NCI-H146 treated with DMSO at 0.1 percent for 48 hours (cell line): ENCODE measurements at regions not wholly inside any gene's neighbourhood (a gene's known extent, or its start where the extent isn't known, plus 50 kb on each side); places are given as distances from the start of the nearest gene placed in this dataset.

Experiments
- DNase-seq: peaks from one replicate; lab custom pipeline; 2025; ENCODE audit not compliant: unreplicated experiment; lab: John Stamatoyannopoulos, UW

- DNase-seq, result peak; percentile 64
These were observed 213.7 kb upstream of the NR4A3 start for GRCh38 chr9:99607842-99608448.

GRCh38 chr9:99614341-99614740, 207.3 kb upstream of the NR4A3 start:
- no peak for DNase-seq

- DNase-seq, result no peak
These were observed 200.6 kb upstream of the NR4A3 start for GRCh38 chr9:99621040-99621439.

GRCh38 chr9:99622679-99623078, 199.0 kb upstream of the NR4A3 start:
- no peak for DNase-seq

DNA sequence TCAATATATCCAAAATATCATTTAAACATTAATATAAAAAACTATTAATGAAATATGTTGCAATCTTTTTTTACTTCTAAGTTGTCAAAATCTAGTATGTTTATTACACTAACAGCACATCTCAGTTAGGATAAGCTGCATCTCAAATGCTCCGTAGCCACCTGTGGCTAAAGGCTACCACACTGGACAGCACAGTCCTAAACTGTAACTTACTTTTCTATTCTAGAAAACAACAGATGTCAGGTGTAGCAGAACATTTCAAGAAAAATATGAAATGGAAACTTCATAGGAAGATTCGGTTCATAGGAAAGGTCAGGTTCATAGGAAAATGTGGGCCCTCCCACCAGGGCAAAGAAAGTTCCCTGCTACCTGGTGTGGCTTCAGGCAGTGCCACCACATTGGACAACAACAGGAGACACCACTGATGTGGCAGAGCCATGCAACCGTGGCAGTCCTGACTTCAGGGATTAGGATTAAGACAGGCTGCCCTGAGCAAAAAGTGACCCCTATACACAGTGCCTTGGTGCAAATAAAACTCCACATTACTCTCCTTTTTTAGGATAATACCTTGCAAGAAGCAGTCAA, 197.8 kb upstream of the NR4A3 start:
- no peak for DNase-seq

DNA sequence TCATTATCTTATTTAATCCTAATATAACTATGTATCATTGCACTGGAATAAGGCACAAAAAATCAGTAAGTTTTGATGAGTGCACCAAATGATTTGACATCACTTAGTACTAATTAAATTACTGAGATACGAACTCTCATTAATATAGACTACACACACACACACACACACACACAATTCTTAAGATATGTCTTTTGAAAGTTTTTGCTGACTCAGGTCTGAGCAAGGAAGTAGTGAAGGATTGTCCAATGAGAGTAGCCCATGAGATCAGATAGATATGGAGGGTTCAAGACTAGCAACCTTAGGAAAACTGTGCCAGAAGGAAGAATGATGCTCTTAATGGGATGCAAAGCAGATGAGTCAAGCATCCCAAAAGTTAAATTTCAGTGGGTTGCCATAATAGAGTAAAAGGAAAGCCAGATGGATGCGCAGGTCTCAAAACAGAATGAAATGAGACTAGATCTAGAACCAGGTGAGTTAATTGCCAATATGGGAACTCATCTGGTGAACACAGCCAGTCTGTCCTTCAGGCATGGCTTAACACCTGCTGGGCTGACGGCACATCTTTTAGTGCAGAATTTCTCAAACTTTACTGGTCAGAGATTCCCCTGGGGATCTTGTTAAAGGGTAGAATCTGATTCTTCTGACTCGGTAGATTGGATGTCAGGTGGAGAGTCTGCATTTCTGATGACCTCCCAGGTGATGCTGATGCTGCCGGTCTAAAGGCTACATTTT, 197.0 kb upstream of the NR4A3 start:
- DNase-seq, result no peak

- DNase-seq, result no peak
These were observed 195.3 kb upstream of the NR4A3 start for GRCh38 chr9:99626426-99626825.

DNA sequence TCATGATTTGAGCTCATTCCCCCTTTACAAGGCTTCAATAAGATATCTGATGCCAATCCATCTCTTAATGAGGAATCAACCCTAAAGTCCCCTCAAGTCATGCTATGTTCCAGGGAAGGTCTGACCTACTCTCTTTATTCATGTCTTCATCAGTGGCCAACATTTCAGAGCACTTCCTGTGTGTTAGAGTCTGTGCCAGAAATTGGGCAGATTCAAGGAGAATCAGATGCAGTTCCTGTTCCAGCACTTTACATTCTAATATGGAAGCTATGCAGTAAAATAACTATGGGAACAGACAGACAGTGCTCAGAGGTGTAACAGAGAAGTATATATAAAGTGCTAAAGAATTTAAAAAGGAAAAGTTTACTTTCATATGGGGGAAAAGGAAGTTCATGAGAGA, 193.4 kb upstream of the NR4A3 start:
- no peak for DNase-seq

GRCh38 chr9:99628849-99629620, 192.7 kb upstream of the NR4A3 start:
- DNase-seq, result no peak

DNA sequence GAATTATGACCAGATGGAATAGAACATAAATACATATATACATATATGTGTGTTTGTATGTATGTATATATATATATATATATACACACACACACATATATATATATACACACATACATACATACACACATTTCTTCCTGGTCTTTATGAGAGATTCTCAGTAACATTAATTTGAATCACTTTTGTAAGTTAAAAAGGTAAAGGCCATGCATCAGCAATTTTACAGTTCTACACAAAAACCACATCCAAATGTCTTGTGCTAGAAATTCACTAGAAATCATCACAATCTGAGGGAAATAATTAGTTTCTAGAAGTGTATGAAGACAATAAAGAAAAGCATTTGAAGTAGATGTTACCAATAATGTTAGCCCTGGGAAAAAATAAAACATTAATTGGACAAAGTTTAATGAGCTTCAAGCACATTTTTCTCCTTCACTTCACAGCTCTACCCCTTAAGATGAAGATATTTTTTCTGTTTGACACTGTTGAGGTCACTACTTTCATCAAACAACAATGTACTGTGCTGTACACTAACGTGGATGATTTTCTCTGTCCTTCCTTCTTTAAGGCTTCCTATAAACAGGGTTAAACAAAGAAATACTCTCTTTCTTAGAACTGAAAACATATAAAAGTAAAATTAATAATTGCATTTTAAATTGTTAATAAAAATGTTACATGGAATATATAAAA, 189.2 kb upstream of the NR4A3 start:
- DNase-seq, result no peak

DNA sequence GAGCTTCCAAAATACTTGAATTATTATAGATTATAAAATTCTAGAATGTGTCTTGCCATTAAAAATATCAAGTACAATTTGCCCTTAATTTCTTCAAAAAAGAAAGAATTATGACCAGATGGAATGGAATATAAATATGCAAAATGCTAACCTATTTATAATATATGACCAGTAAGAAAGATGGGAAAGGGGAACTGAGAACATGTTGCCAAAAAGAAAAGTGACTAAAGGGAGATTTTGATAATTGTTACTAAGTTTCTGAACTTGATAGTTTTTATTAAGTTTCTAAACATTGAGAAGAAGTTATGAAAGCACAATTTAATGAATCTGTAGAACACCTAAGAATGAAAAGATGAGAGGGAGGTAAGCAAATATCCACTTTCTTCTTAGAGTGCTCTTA, 188.4 kb upstream of the NR4A3 start:
- no peak for DNase-seq

GRCh38 chr9:99634186-99634585, 187.5 kb upstream of the NR4A3 start:
- no peak for DNase-seq

DNA sequence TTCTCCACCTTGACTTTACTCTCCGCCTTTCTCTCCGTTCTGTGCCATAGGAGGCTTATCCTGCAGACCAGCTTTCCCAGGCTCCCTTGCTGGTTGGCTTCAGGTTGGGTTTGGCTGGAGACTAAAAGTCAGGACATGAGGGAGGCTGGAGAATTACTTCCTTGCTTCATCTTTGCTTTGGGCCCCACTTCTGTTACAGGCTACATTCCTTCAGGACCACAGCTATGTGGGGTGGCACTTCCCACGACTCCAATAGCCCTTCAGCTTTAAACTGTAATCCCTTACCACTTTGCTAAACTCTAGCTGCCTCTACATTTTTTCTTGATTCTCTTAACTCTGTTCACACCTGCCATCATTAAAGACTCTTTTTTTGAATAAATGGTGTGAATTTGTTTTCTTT, 186.7 kb upstream of the NR4A3 start:
- no peak for DNase-seq

DNA sequence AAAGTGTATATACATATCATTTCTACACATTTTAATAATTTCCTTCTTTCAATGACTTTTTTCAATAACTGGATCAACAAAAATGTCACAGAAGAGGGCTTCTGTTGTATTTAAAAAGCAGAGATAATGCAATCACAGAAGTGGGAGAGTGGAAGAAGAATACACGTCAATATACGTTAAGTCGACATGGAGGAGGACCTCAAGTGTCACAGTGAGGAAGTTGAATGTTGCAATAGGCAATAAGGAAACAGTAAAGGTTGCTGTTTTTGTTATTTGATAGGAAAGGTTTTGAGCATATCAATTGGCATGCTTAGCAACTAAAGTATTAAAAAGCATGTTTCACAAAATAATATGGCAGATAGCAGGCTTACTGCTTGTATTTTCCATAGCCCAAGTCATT, 184.0 kb upstream of the NR4A3 start:
- DNase-seq, result no peak

DNA sequence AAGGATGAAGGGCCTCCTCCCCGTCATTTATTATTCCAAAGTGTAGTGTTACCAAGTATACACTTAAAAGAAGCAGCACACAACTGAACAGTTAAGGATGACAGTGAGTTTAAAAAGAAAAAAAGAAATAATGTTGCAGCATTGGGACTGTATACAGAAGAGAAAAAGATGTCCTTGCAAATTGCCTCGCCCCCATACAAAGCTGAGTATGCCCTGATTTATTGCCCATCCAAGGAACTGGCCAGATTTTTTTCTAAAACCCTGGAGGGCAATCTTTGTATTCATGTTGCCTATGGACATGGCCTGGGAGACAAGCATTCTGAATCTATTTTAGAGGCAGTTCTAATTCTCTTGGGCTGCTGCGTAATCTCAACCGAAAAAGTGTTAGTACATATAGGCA, 182.7 kb upstream of the NR4A3 start:
- no peak for DNase-seq

- no peak for DNase-seq
These were observed 174.1 kb upstream of the NR4A3 start for GRCh38 chr9:99647604-99648003.

GRCh38 chr9:99650187-99650874, 171.4 kb upstream of the NR4A3 start:
- DNase-seq, result no peak

DNA sequence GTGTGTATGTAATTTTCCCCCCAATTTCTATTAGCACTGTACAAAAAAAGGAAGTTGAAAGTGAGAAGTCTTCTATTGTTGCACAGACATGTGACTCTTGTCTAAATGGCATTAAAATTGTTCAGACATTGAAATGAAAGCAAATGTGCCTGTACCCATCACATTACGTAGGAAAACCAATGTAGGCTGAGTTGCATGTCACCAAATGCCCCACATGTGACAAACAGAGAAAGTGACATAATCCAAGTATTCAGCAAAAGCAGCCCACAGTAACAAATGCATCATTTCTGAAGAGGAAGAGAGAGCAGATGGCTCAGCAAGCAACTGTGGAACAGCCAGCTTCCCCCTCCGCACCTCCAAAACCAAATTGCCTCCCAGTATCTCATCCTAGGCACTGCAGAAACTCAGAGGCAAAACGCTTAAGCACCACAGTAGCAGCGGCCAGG, 161.5 kb upstream of the NR4A3 start:
- DNase-seq, result no peak

DNA sequence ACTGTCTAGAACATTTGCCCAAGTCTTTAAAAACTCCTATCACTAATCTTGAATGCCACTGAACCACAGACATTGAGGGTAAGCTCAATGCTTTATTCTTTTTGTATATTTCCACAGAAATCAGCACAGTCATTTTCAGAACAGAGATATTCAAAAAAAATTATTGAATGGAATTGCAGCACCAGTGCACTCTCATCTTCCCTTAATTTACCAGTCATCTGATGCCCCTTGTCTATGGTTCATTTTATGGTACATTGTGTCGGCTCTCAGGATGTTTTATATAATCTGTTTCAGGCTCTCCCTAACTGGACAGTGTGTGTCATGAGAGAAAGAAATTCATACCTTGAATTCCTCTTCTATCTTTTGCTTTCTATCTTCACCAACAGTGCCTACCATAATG, 158.4 kb upstream of the NR4A3 start:
- DNase-seq, result no peak

DNA sequence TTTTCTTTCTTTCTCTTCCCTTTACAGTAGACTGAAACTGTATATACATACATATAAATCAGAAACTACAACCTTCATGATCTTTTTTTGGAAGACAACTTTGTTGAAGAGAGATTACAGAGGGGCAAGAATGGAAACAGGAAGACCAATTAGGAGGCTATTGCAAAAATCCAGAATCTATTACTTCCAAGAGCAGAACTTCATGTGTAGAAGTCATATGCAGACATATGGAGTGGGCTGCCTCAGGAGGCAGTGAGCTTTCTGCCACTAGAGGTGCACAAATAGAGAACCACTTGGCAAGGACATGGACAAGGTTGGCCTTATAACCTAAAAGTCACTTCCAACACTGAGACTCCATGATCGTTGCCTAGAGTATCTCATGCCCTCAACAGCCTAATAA, 157.8 kb upstream of the NR4A3 start:
- DNase-seq, result no peak

DNA sequence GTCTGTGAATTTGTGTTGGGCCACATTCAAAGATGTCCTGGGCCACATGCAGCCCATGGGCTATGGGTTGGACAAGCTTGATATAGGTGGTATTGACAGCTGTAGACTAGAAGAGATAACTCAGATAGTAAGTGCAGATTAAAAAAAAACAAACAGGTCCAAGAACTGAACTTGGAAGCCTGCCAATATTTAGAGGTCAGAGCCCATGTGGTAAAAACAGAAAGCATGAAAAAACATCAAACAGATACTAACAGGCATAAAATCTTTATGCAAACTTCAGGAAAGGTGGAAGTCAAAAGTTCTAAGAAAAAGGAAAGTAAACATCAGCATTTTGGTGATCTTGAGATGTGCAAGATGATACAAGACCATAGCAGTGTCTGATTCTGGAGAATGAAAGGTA, 155.1 kb upstream of the NR4A3 start:
- DNase-seq, result no peak
